ENCODE measurements at regions not wholly inside any gene's neighbourhood (a gene's known extent, or its start where the extent isn't known, plus 50 kb on each side); places are given as distances from the start of the nearest gene placed in this dataset.

DNA sequence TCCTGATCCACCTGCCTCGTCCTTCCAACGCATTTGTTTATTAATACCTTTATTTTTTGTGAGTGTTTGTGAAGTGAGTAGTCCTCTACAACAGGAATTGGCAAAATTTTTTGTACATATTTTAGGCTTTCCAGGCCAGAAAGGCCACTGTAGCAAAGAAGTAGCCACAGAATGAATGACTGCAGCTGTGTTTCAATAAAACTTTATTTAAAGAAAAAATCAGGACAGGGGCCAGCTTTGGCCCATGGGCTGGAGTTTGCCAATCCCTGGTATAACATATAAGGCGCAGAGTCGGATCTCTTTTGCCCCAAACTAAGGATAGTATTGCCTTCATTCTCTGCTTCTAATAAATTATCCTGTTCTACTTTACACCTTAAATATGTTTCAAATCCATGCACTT is 198.0 kb upstream of the COX10 start:
- no peak overlapping the region for H3K27ac ChIP-seq
- no peaks in the 10 kb centered on the region for H3K36me3 ChIP-seq (ENCODE audit: control insufficient read depth, insufficient read depth, low read length)
- H3K9me3 ChIP-seq (ENCODE audit: control insufficient read depth, low read length): no peaks in the 10 kb centered on the region
- H3K4me2 ChIP-seq (ENCODE audit: low read length): no peak overlapping the region
- TF ChIP-seq, protein P1, sequence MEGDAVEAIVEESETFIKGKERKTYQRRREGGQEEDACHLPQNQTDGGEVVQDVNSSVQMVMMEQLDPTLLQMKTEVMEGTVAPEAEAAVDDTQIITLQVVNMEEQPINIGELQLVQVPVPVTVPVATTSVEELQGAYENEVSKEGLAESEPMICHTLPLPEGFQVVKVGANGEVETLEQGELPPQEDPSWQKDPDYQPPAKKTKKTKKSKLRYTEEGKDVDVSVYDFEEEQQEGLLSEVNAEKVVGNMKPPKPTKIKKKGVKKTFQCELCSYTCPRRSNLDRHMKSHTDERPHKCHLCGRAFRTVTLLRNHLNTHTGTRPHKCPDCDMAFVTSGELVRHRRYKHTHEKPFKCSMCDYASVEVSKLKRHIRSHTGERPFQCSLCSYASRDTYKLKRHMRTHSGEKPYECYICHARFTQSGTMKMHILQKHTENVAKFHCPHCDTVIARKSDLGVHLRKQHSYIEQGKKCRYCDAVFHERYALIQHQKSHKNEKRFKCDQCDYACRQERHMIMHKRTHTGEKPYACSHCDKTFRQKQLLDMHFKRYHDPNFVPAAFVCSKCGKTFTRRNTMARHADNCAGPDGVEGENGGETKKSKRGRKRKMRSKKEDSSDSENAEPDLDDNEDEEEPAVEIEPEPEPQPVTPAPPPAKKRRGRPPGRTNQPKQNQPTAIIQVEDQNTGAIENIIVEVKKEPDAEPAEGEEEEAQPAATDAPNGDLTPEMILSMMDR (IDR thresholded peaks at IDR 0.05): no peak
- no peak overlapping the region for H2AFZ ChIP-seq
- no peaks in the 10 kb centered on the region for H3K79me2 ChIP-seq
- no peak overlapping the region for H3K4me3 ChIP-seq (ENCODE audit: low read depth, low read length)
- H3K27me3 ChIP-seq (ENCODE audit: control insufficient read depth, insufficient read depth, low read length): no peaks in the 10 kb centered on the region
- H3K4me1 ChIP-seq: no peaks in the 10 kb centered on the region
- H3K9ac ChIP-seq: no peak overlapping the region

DNA sequence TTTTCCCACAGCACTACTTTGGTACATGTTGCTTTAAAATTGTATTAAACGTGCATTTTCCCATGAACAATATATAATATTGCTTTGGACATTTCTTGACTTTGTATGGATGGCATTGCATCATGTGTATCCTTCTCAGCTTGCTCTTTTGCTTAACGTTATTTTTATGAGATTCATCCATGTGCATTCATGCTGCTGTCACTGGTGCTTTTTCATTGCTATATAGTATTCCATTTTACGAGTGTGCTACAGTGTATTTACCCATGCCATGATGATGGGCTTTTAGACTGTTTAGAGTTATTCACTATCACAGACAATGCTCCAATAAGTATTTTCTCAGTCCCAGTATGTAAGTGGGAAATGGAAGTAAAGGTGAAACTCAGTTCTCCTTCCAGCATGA is 195.2 kb upstream of the COX10 start:
- no peaks in the 10 kb centered on the region for H3K9me3 ChIP-seq (ENCODE audit: control insufficient read depth, low read length)
- no peak overlapping the region for H3K4me3 ChIP-seq (ENCODE audit: low read depth, low read length)
- H3K4me2 ChIP-seq (ENCODE audit: low read length): no peak overlapping the region
- H3K36me3 ChIP-seq (ENCODE audit: control insufficient read depth, insufficient read depth, low read length): no peaks in the 10 kb centered on the region
- H3K27ac ChIP-seq: no peak overlapping the region
- no peaks in the 10 kb centered on the region for H3K27me3 ChIP-seq (ENCODE audit: control insufficient read depth, insufficient read depth, low read length)
- TF ChIP-seq, protein P1 (IDR thresholded peaks at IDR 0.05): no peak
- no peaks in the 10 kb centered on the region for H3K4me1 ChIP-seq
- H3K9ac ChIP-seq: no peak overlapping the region
- H2AFZ ChIP-seq: no peak overlapping the region
- no peaks in the 10 kb centered on the region for H3K79me2 ChIP-seq

DNA sequence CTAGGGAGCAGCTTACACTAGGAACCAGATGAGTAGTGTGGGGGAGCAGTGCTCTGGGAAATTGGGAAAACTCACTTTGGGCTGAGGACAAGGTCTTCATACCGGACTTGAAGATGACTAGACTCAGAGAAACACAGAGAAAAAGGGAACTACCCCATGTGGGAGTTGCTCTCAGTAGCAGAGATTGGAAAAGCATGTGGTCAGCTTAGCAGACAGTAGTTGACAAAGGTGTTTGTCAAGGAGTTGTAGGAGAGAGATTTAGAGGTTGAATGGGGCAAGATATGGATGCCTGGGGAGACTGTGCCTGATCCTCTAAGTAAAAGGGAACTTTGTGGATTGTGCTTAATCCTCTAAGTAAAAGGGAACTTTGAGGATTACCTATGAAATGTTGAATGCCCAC is 194.5 kb upstream of the COX10 start:
- no peak overlapping the region for H2AFZ ChIP-seq
- no peak overlapping the region for H3K4me3 ChIP-seq (ENCODE audit: low read depth, low read length)
- H3K27ac ChIP-seq: no peak overlapping the region
- no peaks in the 10 kb centered on the region for H3K79me2 ChIP-seq
- H3K36me3 ChIP-seq (ENCODE audit: control insufficient read depth, insufficient read depth, low read length): no peaks in the 10 kb centered on the region
- TF ChIP-seq, protein P1 (IDR thresholded peaks at IDR 0.05): no peak
- H3K9ac ChIP-seq: no peak overlapping the region
- no peak overlapping the region for H3K4me2 ChIP-seq (ENCODE audit: low read length)
- no peaks in the 10 kb centered on the region for H3K4me1 ChIP-seq
- no peaks in the 10 kb centered on the region for H3K9me3 ChIP-seq (ENCODE audit: control insufficient read depth, low read length)
- H3K27me3 ChIP-seq (ENCODE audit: control insufficient read depth, insufficient read depth, low read length): no peaks in the 10 kb centered on the region

DNA sequence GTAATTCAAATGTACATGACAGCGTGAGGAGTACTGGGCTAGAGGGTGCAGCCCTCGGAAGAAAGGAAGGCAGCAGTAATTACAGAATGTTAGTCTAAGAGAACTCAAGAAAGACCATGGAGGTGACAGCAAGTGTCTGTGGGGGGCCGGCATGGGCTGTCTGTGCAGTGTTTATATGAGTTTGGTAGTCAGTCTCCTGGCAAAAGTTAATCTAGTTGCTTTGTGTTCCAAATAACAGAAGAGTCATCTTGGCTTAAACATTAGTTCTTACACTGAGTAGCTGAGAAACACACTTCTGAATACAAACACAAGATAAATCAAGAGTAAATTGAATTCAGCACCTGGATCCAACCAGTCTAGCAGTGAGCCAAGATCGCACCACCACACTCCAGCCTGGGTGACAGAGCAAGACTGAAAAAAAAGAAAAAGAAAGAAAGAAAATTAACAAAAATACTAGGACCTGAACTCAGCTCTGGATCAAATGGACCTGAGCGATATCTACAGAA is 189.3 kb upstream of the COX10 start:
- Histone ChIP-seq H3K4me1 (no peaks in the 10 kb centered on the region), H3K9me3 (ENCODE audit: control insufficient read depth, low read length) (no peaks in the 10 kb centered on the region), H3K36me3 (ENCODE audit: control insufficient read depth, insufficient read depth, low read length) (no peaks in the 10 kb centered on the region), H3K79me2 (no peaks in the 10 kb centered on the region), H2AFZ (no peak overlapping the region), H3K4me3 (ENCODE audit: low read depth, low read length) (no peak overlapping the region), H3K9ac (no peak overlapping the region), H3K4me2 (ENCODE audit: low read length) (no peak overlapping the region), H3K27ac (no peak overlapping the region), H3K27me3 (ENCODE audit: control insufficient read depth, insufficient read depth, low read length) (no peaks in the 10 kb centered on the region)
- TF ChIP-seq, protein P1 (IDR thresholded peaks at IDR 0.05): no peak

DNA sequence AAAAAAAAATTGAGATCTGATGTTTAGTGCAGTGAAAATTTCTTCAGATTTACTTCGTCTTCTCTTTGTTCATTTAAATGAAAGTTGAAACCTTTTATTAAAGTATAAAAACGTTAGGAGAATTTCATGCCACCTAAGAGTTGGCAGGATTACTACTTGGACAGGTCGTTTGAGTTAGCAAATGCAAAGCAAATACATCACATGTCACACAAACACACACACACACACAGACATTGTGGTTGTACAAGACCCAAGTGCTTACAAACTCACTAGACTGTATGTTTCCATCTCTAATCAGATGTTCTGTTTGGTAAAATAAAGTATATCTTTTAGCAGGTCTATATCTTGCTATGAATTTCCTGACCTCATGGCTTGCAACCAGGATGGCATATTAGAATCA is 185.6 kb upstream of the COX10 start:
- TF ChIP-seq, protein P1 (IDR thresholded peaks at IDR 0.05): no peak
- Histone ChIP-seq H3K4me1 (no peaks in the 10 kb centered on the region), H3K36me3 (ENCODE audit: control insufficient read depth, insufficient read depth, low read length) (no peaks in the 10 kb centered on the region), H3K9ac (no peak overlapping the region), H3K9me3 (ENCODE audit: control insufficient read depth, low read length) (no peaks in the 10 kb centered on the region), H3K4me3 (ENCODE audit: low read depth, low read length) (no peak overlapping the region), H3K27ac (no peak overlapping the region), H3K27me3 (ENCODE audit: control insufficient read depth, insufficient read depth, low read length) (no peaks in the 10 kb centered on the region), H3K4me2 (ENCODE audit: low read length) (no peak overlapping the region), H3K79me2 (no peaks in the 10 kb centered on the region), H2AFZ (no peak overlapping the region)
